ENCODE measurements at regions not wholly inside any gene's neighbourhood (a gene's known extent, or its start where the extent isn't known, plus 50 kb on each side); places are given as distances from the start of the nearest gene placed in this dataset.
"Not testable (repeated sequence)": the region's sequence is repeated elsewhere in the genome, so short reads cannot be mapped to it uniquely, and the experiment has no call there.

DNA sequence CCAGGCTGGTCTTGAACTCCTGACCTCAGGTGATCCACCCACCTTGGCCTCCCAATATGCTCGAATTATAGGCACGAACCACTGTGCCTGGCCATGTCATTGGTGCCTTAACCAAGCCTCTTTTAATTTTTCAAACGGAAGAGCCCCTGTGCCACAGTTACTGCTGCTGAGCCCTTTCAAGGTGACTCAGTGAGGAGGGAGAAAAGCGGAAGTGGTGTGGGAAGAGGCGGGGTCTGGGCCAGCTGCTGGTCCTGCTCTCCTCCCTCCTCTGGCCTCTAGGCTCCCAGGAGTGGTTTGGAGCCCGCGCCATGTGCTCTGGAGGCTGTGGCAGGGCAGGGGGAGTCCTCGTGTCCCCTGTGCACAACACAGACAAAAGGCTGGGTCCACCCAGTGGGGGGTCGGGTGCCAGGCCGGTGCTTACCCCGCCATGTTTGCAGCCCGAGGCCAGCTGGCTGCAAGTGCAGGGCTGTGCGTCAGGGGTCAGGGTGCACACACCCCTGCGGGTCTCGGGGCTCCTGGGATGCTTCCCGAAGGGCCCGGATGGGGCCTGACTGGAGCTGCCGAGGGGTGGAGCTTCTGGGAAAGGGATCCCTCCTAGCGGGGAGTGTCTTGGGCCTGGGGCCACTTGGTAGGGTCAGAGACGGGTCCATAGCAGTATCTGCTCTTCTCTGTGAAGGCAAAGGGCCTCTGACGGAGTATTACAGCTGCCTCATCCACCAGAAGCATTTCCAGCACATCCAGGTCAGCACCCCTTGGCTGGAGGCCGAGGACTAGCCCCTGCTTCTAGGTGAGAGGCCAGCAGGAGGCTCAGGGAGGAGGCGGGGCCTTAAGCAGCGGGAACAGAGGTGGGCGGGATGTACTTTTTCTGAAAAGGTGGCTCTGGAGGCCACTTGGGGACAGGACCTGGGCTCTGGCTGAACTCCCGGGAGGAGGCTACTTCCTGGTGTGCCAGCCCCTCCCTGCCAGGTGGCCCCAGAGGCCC is 100.4 kb upstream of the CCZ1B start:
- not testable (repeated sequence) for H3K4me1 ChIP-seq (ENCODE audit: control insufficient read depth, insufficient read depth, low read length, poor library complexity, severe bottlenecking); H3K27ac ChIP-seq (ENCODE audit: low read depth, low read length, severe bottlenecking); H3K4me3 ChIP-seq (ENCODE audit: extremely low read depth, insufficient read depth, low read length, poor library complexity, severe bottlenecking); H3K9me3 ChIP-seq (ENCODE audit: control insufficient read depth, low read length); H3K36me3 ChIP-seq (ENCODE audit: control insufficient read depth, insufficient read depth, low read length)
- WGBS, 2 experiments (ENCODE audit: insufficient coverage in 2 of 2) = 89% methylated on average over 13 of the region's 26 CpGs

DNA sequence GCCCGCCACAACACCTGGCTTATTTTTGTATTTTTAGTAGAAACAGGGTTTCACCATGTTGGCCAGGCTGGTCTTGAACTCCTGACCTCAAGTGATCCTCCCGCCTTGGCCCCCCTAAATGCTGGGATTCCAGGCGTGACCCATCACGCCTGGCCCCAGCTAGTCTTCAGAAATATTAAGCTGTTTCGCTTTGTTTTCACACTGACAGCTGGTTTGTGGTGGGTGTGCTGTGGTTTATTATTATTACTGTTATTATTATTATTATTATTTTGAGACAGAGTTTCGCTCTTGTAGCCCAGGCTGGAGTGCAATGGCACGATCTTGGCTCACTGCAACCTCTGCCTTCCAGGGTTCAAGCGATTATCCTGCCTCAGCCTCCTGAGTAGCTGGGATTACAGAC is 101.6 kb upstream of the CCZ1B start:
- WGBS, 2 experiments (ENCODE audit: insufficient coverage in 2 of 2) = 94 to 100% methylated on average over 2 to 4 of the region's 8 CpGs

DNA sequence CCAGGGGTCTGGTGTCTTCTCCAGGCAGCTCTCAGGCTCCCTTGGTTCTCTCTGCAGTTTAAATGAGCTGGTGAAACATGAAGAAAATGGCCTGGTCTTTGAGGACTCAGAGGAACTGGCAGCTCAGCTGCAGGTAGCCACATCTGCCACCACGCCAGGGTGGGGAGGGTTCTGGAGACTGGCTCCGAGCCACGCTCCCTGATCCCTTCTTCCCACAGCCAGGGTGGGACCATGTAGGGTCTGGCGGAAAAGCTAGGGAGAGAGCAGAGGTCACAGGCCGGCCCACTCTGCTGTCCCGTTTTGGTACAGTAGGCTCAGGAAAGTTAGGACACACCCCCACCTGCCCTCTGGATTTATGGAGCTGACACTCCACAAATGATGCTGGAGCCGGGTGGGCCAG is 103.5 kb upstream of the CCZ1B start:
- not testable (repeated sequence) for H3K27ac ChIP-seq (ENCODE audit: low read depth, low read length, severe bottlenecking)
- WGBS, 2 experiments (ENCODE audit: insufficient coverage in 2 of 2) = 90 to 96% methylated on average over 2 to 4 of the region's 7 CpGs

More for the DNA sequence above, 101.6 kb upstream of the CCZ1B start:
- not testable (repeated sequence) for H3K9me3 ChIP-seq (ENCODE audit: control insufficient read depth, low read length); H3K36me3 ChIP-seq (ENCODE audit: control insufficient read depth, insufficient read depth, low read length); H3K4me1 ChIP-seq (ENCODE audit: control insufficient read depth, insufficient read depth, low read length, poor library complexity, severe bottlenecking); H3K27ac ChIP-seq (ENCODE audit: low read depth, low read length, severe bottlenecking); H3K4me3 ChIP-seq (ENCODE audit: extremely low read depth, insufficient read depth, low read length, poor library complexity, severe bottlenecking)

DNA sequence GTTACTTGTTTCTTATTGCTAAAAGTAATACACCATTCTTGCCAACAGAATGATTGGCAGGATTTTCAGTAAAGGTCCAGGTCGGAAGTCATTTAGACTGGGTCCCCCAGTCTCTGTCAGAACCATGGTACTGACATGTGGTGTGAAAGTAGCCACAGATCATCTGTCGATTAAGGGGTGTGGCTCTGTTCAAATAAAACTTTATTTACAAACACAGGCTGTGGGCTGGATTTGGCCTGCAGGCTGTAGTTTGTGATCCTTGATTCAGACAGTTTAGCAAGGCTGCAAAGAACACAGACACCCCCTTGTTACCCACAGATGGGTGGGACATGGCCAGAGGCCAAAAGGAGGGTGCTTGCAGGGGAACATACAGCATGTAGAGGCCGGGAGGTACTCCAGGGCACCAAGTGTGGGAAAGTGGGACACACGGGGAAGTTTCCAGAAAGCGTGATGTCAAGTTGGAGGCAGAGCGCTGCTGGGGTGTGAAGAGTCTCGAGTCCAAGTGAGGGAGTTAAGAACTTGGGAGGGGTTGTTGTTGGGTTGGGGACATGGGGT is 104.1 kb upstream of the CCZ1B start:
- H3K36me3 ChIP-seq (ENCODE audit: control insufficient read depth, insufficient read depth, low read length); H3K9me3 ChIP-seq (ENCODE audit: control insufficient read depth, low read length); H3K27ac ChIP-seq (ENCODE audit: low read depth, low read length, severe bottlenecking); H3K4me1 ChIP-seq (ENCODE audit: control insufficient read depth, insufficient read depth, low read length, poor library complexity, severe bottlenecking); H3K4me3 ChIP-seq (ENCODE audit: extremely low read depth, insufficient read depth, low read length, poor library complexity, severe bottlenecking): not testable (repeated sequence)
- 86 to 92% methylated on average over 3 to 5 of the region's 7 CpGs for WGBS, 2 experiments (ENCODE audit: insufficient coverage in 2 of 2)

More for the DNA sequence above, 103.5 kb upstream of the CCZ1B start:
- not testable (repeated sequence) for H3K4me3 ChIP-seq (ENCODE audit: extremely low read depth, insufficient read depth, low read length, poor library complexity, severe bottlenecking); H3K4me1 ChIP-seq (ENCODE audit: control insufficient read depth, insufficient read depth, low read length, poor library complexity, severe bottlenecking); H3K9me3 ChIP-seq (ENCODE audit: control insufficient read depth, low read length); H3K36me3 ChIP-seq (ENCODE audit: control insufficient read depth, insufficient read depth, low read length)

DNA sequence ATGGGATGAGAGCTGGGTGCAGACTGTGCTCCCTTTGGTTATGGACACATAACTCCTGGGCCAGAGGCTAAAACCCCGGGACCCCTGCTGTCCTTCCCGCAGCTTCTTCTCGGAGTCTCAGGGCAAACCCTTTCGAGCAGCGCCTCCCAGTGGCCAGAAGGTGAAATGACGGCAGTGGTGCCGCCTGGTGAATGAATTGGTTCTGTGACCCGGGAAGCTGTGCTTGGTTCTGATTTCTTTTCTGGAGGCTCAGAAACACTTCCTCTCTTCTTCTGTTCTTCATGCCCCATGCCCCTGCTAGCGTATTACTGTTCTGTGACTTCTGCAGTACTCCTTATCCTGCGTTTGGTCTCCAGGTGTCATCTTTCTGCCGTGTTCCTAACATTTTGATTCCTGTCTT is 104.7 kb upstream of the CCZ1B start:
- not testable (repeated sequence) for H3K4me1 ChIP-seq (ENCODE audit: control insufficient read depth, insufficient read depth, low read length, poor library complexity, severe bottlenecking); H3K9me3 ChIP-seq (ENCODE audit: control insufficient read depth, low read length); H3K4me3 ChIP-seq (ENCODE audit: extremely low read depth, insufficient read depth, low read length, poor library complexity, severe bottlenecking); H3K36me3 ChIP-seq (ENCODE audit: control insufficient read depth, insufficient read depth, low read length); H3K27ac ChIP-seq (ENCODE audit: low read depth, low read length, severe bottlenecking)
- WGBS, 2 experiments (ENCODE audit: insufficient coverage in 2 of 2) = 21 to 22% methylated on average over 4 to 5 of the region's 11 CpGs

DNA sequence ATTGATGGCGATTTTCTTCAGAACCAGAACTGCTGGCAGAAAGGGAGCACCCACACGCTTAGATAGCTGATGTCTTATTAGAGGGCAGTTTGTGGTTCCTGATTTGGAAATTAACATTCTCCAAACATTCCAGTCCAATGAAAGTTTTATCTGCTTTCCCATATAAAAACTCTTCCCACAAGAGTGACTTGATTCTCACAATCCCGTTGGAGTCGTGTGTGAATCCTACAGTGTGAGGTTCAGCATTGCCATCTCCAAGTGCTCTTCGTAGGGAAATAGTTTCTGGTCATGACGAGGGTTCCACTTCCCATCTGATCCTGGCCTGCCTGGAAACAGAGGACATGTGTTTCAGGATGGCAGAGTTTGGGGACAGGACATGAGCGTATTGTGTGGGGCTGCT is 105.4 kb upstream of the CCZ1B start:
- not testable (repeated sequence) for H3K4me1 ChIP-seq (ENCODE audit: control insufficient read depth, insufficient read depth, low read length, poor library complexity, severe bottlenecking); H3K36me3 ChIP-seq (ENCODE audit: control insufficient read depth, insufficient read depth, low read length); H3K4me3 ChIP-seq (ENCODE audit: extremely low read depth, insufficient read depth, low read length, poor library complexity, severe bottlenecking); H3K27ac ChIP-seq (ENCODE audit: low read depth, low read length, severe bottlenecking); H3K9me3 ChIP-seq (ENCODE audit: control insufficient read depth, low read length)
- 82 to 100% methylated on average over 1 to 3 of the region's 7 CpGs for WGBS, 2 experiments (ENCODE audit: insufficient coverage in 2 of 2)

DNA sequence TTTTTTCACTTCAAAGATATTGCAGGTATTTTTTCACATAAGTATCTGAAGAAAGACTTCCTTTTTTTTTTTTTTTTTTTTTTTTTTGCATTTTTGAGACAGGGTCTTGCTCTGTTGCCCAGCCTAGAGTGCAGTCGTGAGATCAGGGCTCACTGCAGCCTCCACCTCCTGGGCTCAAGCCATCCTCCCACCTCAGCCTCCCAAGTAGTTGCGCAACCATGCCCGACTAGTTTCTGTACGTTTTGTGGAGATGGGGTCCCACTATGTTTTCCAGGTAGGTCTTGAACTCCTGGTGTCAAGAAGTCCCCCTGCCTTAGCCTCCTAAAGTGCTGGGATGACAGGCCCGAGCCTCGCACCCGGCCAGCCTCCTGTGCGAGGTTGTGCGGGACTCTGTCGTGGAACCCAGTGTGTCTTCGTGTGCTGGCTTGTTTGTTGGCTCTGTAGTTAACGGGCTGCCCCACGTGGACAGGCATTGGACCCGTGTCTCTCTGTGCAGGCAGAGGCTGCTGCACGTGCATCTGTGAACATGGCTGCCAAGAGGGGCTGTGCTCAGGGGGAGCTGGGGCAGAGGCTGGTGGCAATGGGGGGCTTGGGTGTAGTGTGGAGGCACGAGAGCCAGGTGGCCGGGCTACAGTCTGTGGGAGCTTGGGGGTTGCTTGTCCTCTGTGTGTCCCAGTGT is 108.0 kb upstream of the CCZ1B start:
- H3K36me3 ChIP-seq (ENCODE audit: control insufficient read depth, insufficient read depth, low read length); H3K4me3 ChIP-seq (ENCODE audit: extremely low read depth, insufficient read depth, low read length, poor library complexity, severe bottlenecking); H3K9me3 ChIP-seq (ENCODE audit: control insufficient read depth, low read length); H3K27ac ChIP-seq (ENCODE audit: low read depth, low read length, severe bottlenecking); H3K4me1 ChIP-seq (ENCODE audit: control insufficient read depth, insufficient read depth, low read length, poor library complexity, severe bottlenecking): not testable (repeated sequence)
- 90 to 97% methylated on average over 12 to 13 of the region's 17 CpGs for WGBS, 2 experiments (ENCODE audit: insufficient coverage in 2 of 2)

DNA sequence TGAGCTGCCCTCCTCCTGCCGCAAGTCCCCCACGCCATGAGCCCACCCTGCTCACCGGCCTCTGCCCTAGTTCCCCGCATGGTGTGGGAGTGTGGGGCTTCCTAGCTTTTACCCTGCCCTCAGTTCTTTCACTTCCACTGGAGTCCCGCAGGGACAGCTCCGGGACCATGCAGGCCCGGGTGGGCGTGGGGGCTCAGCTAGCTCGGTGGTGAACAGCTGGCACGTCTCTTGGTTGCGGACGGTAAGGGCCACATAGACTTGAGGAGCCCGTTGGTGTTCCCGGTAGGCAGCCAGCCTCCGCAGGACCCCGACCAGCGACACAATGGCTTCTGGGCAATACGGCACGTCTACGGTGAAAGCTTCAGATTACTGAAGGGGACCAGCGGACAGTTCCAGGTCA is 108.9 kb upstream of the CCZ1B start:
- Histone ChIP-seq H3K9me3 (ENCODE audit: control insufficient read depth, low read length) (no peaks in the 10 kb centered on the region), H3K4me1 (ENCODE audit: control insufficient read depth, insufficient read depth, low read length, poor library complexity, severe bottlenecking) (no peaks in the 10 kb centered on the region), H3K27ac (ENCODE audit: low read depth, low read length, severe bottlenecking) (no peak overlapping the region), H3K4me3 (ENCODE audit: extremely low read depth, insufficient read depth, low read length, poor library complexity, severe bottlenecking) (no peak overlapping the region), H3K36me3 (ENCODE audit: control insufficient read depth, insufficient read depth, low read length) (no peaks in the 10 kb centered on the region)
- 91 to 92% methylated on average over 10 to 11 of the region's 21 CpGs for WGBS, 2 experiments (ENCODE audit: insufficient coverage in 2 of 2)

DNA sequence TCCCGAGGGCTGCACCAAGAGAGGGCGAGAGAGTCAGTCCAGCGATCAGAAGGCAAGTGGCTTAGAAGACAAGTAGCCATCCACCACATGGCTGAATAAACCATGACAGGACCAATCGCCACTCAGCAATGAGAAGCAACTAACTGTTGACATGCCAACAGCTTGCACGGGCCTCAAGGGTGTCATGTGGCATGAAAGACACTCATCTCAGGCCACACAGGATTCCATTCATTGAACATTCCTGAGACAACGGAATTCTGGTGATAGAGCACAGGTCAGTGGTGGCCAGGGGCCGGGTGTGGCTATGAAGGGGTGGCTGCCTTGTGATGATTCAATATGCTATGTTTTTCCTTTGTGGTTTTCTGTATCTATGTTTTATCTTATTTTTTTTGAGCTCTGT is 110.6 kb upstream of the CCZ1B start:
- not testable (repeated sequence) for H3K4me1 ChIP-seq (ENCODE audit: control insufficient read depth, insufficient read depth, low read length, poor library complexity, severe bottlenecking); H3K9me3 ChIP-seq (ENCODE audit: control insufficient read depth, low read length); H3K27ac ChIP-seq (ENCODE audit: low read depth, low read length, severe bottlenecking); H3K4me3 ChIP-seq (ENCODE audit: extremely low read depth, insufficient read depth, low read length, poor library complexity, severe bottlenecking); H3K36me3 ChIP-seq (ENCODE audit: control insufficient read depth, insufficient read depth, low read length)
- no CpG with 5 or more reads among the region's 7 CpGs for WGBS, 2 experiments (ENCODE audit: insufficient coverage in 2 of 2)

DNA sequence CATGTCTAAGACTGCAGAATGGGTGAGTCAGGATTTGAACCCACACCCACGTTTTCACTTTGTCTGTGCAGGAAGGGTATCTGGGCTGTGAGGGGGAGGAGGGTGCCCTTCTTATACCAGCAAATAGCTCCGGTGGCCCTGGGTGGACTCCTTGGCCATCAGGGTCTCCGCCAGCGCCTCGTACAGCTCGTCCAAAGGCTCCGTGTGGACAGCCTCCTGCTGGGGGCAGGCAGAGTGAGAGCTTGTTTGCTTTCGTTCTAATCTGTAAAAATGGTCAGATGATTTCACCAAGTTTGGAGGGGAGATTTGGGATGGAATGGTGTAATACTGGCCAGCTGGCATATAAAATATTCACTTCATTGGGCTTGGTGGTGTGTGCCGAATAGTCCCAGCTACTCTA is 111.7 kb upstream of the CCZ1B start:
- H3K4me1 ChIP-seq (ENCODE audit: control insufficient read depth, insufficient read depth, low read length, poor library complexity, severe bottlenecking); H3K9me3 ChIP-seq (ENCODE audit: control insufficient read depth, low read length); H3K36me3 ChIP-seq (ENCODE audit: control insufficient read depth, insufficient read depth, low read length); H3K4me3 ChIP-seq (ENCODE audit: extremely low read depth, insufficient read depth, low read length, poor library complexity, severe bottlenecking); H3K27ac ChIP-seq (ENCODE audit: low read depth, low read length, severe bottlenecking): not testable (repeated sequence)
- 60% methylated on average over 5 of the region's 9 CpGs; no CpG with 5 or more reads in 1 of the 2 experiments for WGBS, 2 experiments (ENCODE audit: insufficient coverage in 2 of 2)

DNA sequence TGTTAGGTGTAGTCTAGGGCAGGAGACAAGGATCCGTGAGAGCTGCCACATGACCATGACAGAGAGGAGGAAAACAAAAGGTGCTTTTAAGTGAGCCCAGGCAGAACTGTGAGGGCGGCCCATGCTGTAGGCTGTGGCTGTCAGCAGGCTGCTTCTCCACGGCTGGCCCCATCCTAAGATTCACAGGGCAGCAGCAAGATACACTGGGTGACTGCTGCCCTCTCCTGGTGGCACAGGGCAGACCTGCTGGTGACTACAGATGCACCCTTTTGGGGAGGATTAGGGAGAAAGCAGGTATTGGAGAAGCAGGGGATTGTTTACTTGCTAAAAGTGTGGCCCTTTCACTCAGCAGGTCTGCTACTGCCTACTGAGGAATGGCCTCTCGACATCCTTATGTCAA is 112.2 kb upstream of the CCZ1B start:
- not testable (repeated sequence) for H3K4me1 ChIP-seq (ENCODE audit: control insufficient read depth, insufficient read depth, low read length, poor library complexity, severe bottlenecking); H3K9me3 ChIP-seq (ENCODE audit: control insufficient read depth, low read length); H3K4me3 ChIP-seq (ENCODE audit: extremely low read depth, insufficient read depth, low read length, poor library complexity, severe bottlenecking); H3K36me3 ChIP-seq (ENCODE audit: control insufficient read depth, insufficient read depth, low read length); H3K27ac ChIP-seq (ENCODE audit: low read depth, low read length, severe bottlenecking)
- 26 to 38% methylated on average over 1 to 2 of the region's 4 CpGs for WGBS, 2 experiments (ENCODE audit: insufficient coverage in 2 of 2)
